H1 (cell line): ENCODE measurements at regions not wholly inside any gene's neighbourhood (a gene's known extent, or its start where the extent isn't known, plus 50 kb on each side); places are given as distances from the start of the nearest gene placed in this dataset.

Experiments
- CTCF ChIA-PET: fragments of 300-600 bp; sonication (Branson Sonifier 250); formaldehyde crosslinking; loops from one replicate; lab custom pipeline; 2021; ENCODE audit not compliant: partially characterized antibody; lab: Charles Lee
- POLR2A ChIA-PET: fragments of 300-600 bp; sonication (Branson Sonifier 250); formaldehyde crosslinking; loops from one replicate; lab custom pipeline; 2021; ENCODE audit warnings: inconsistent platforms; ENCODE audit not compliant: partially characterized antibody; lab: Charles Lee
- DNase-seq, 2 experiments: peaks; one replicate each; pipeline versions ENCODE4 v3.0.0 to v3.0.0-alpha.2; 2010 to 2022; ENCODE audit warnings: low spot score in 2 of 2, low read depth in 1 of 2, mixed read lengths in 1 of 2
- FAIRE-seq: peaks from 2 replicates; lab custom pipeline; 2011; peaks lifted over from hg19 to GRCh38; lab: Jason Lieb, UNC
- H2AFZ ChIP-seq: 2 replicates; pipeline ENCODE4 v1.8.1; 2012; ENCODE audit warnings: low read length, inconsistent platforms
- H2AK5ac ChIP-seq: 2 replicates; pipeline ENCODE4 v1.6.1; 2013; ENCODE audit warnings: low read depth, low read length
- H2BK120ac ChIP-seq: replicated peaks from 2 replicates; pipeline ENCODE3; 2013; ENCODE audit warnings: low read depth, low read length, inconsistent platforms
- H2BK12ac ChIP-seq: 2 replicates; pipeline ENCODE4 v1.6.1; 2013; ENCODE audit warnings: low read depth, low read length
- H2BK15ac ChIP-seq: 2 replicates; pipeline ENCODE4 v1.6.1; 2013; ENCODE audit warnings: low read length
- H2BK20ac ChIP-seq: 2 replicates; pipeline ENCODE4 v1.6.1; 2013; ENCODE audit warnings: low read length
- H2BK5ac ChIP-seq: 2 replicates; pipeline ENCODE4 v1.6.1; 2013; ENCODE audit warnings: low read depth, low read length
- H3K14ac ChIP-seq: 2 replicates; pipeline ENCODE4 v1.6.1; 2013; ENCODE audit warnings: inconsistent platforms; ENCODE audit not compliant: insufficient read length
- H3K18ac ChIP-seq: 2 replicates; pipeline ENCODE4 v1.6.1; 2013; ENCODE audit warnings: low read length; ENCODE audit errors: extremely low read depth
- H3K23ac ChIP-seq: 2 replicates; pipeline ENCODE4 v1.6.1; 2013; ENCODE audit warnings: inconsistent platforms; ENCODE audit not compliant: insufficient read length
- H3K23me2 ChIP-seq: 2 replicates; pipeline ENCODE4 v1.6.1; 2013; ENCODE audit warnings: low read depth, low read length
- H3K27ac ChIP-seq: 2 replicates; pipeline ENCODE4 v1.6.1; 2011; ENCODE audit warnings: low read depth, low read length, inconsistent platforms
- H3K27me3 ChIP-seq, 4 experiments: replicated peaks in 1 of 4; 1 replicate in 1 of 4; 2 replicates in 3 of 4; pipeline versions ENCODE4 v1.6.1 to v1.8.1; 2011 to 2013; ENCODE audit warnings: low read length in 3 of 4, mild to moderate bottlenecking in 3 of 4, inconsistent platforms in 2 of 4, mixed read lengths in 2 of 4, moderate library complexity in 1 of 4; ENCODE audit not compliant: control insufficient read depth in 3 of 4, insufficient read depth in 3 of 4; ENCODE audit errors: extremely low read depth in 1 of 4
- H3K36me3 ChIP-seq, 4 experiments: 2 replicates each; pipeline versions ENCODE4 v1.6.1 to v1.8.1; 2011 to 2013; ENCODE audit warnings: mild to moderate bottlenecking in 4 of 4, low read length in 3 of 4, moderate library complexity in 2 of 4, control low read depth in 1 of 4, inconsistent platforms in 1 of 4; ENCODE audit not compliant: insufficient read depth in 4 of 4, control insufficient read depth in 2 of 4
- H3K4ac ChIP-seq: replicated peaks from 2 replicates; pipeline ENCODE3; 2013; ENCODE audit warnings: low read length, low read depth, mixed read lengths, inconsistent platforms; ENCODE audit not compliant: insufficient read length
- H3K4me1 ChIP-seq, 4 experiments: replicated peaks in 1 of 4; 1 replicate in 1 of 4; 2 replicates in 3 of 4; pipeline versions ENCODE4 v1.6.1 to v1.8.1; 2011 to 2013; ENCODE audit warnings: low read length in 3 of 4, inconsistent platforms in 2 of 4, mixed read lengths in 1 of 4; ENCODE audit not compliant: insufficient read depth in 4 of 4, control insufficient read depth in 3 of 4
- H3K4me2 ChIP-seq, 2 experiments: 2 replicates each; pipeline versions ENCODE4 v1.6.1 to v1.8.1; 2011 to 2013; ENCODE audit warnings: low read depth in 2 of 2, low read length in 2 of 2, control low read depth in 1 of 2, inconsistent platforms in 1 of 2, mild to moderate bottlenecking in 1 of 2; ENCODE audit not compliant: insufficient read depth in 1 of 2
- H3K4me3 ChIP-seq, 4 experiments: fragments of 200-600, 300-600 bp in 1 of 4; sonication (generic), shearing (Covaris generic), sonication (Bioruptor Twin) in 1 of 4; 2 replicates each; pipeline versions ENCODE4 v1.5.1 to v1.8.1; 2011 to 2016; ENCODE audit warnings: low read length in 4 of 4, low read depth in 3 of 4, control low read depth in 2 of 4, inconsistent platforms in 2 of 4, mild to moderate bottlenecking in 2 of 4, mixed read lengths in 1 of 4, moderate library complexity in 1 of 4; ENCODE audit not compliant: insufficient read depth in 2 of 4; ENCODE audit errors: extremely low read depth in 1 of 4
- H3K56ac ChIP-seq: replicated peaks from 2 replicates; pipeline ENCODE3; 2013; ENCODE audit warnings: low read depth, mild to moderate bottlenecking, mixed read lengths, low read length, inconsistent platforms; ENCODE audit not compliant: insufficient read length
- H3K79me1 ChIP-seq: 2 replicates; pipeline ENCODE4 v1.6.1; 2013; ENCODE audit warnings: low read depth, low read length, control low read depth
- H3K79me2 ChIP-seq, 2 experiments: 2 replicates each; pipeline versions ENCODE4 v1.6.1 to v1.8.1; 2012 to 2013; ENCODE audit warnings: low read length in 2 of 2, mild to moderate bottlenecking in 2 of 2, inconsistent platforms in 1 of 2; ENCODE audit not compliant: insufficient read depth in 2 of 2, control insufficient read depth in 1 of 2
- H3K9ac ChIP-seq, 4 experiments: replicated peaks in 1 of 4; 1 replicate in 1 of 4; 2 replicates in 3 of 4; pipeline versions ENCODE4 v1.6.1 to v1.8.1; 2011 to 2013; ENCODE audit warnings: low read depth in 3 of 4, low read length in 3 of 4, control low read depth in 2 of 4, mild to moderate bottlenecking in 2 of 4, moderate library complexity in 2 of 4, inconsistent platforms in 1 of 4; ENCODE audit errors: extremely low read depth in 1 of 4
- H3K9me3 ChIP-seq, 2 experiments: 2 replicates each; pipeline versions ENCODE4 v1.6.1 to v1.8.1; 2012 to 2013; ENCODE audit warnings: mild to moderate bottlenecking in 2 of 2, moderate library complexity in 2 of 2, control low read depth in 1 of 2, inconsistent platforms in 1 of 2, low read depth in 1 of 2, low read length in 1 of 2, mixed read lengths in 1 of 2; ENCODE audit not compliant: insufficient read depth in 2 of 2
- H4K20me1 ChIP-seq, 2 experiments: replicated peaks in 1 of 2; 2 replicates each; pipeline versions ENCODE3 to v1.8.1; 2011 to 2013; ENCODE audit warnings: inconsistent platforms in 2 of 2, low read length in 2 of 2, mild to moderate bottlenecking in 1 of 2; ENCODE audit not compliant: insufficient read depth in 2 of 2, control insufficient read depth in 1 of 2
- H4K5ac ChIP-seq: 2 replicates; pipeline ENCODE4 v1.6.1; 2013; ENCODE audit warnings: low read length, low read depth, mixed read lengths, inconsistent platforms; ENCODE audit not compliant: insufficient read length
- H4K8ac ChIP-seq: 2 replicates; pipeline ENCODE4 v1.8.0; 2013; ENCODE audit warnings: mild to moderate bottlenecking, moderate library complexity, low read length, inconsistent platforms; ENCODE audit not compliant: insufficient read depth; ENCODE audit errors: extremely low read depth
- H4K91ac ChIP-seq: replicated peaks from 2 replicates; pipeline ENCODE3; 2013; ENCODE audit warnings: low read length, mixed read lengths, inconsistent platforms; ENCODE audit not compliant: insufficient read length
- ATF3 ChIP-seq: IDR thresholded peaks from 2 replicates; pipeline ENCODE4 v1.6.1; 2011; ENCODE audit warnings: low read depth, mild to moderate bottlenecking, low read length; ENCODE audit not compliant: insufficient read depth
- CBX5 ChIP-seq: fragments of 300-800, 300-1000 bp; sonication (generic); IDR thresholded peaks from 2 replicates; pipeline ENCODE4 v1.7.1; 2016; ENCODE audit warnings: antibody characterized with exemption, low read length, low read depth
- CTBP2 ChIP-seq: IDR thresholded peaks from 2 replicates; pipeline ENCODE4 v1.7.0; 2011; ENCODE audit warnings: borderline replicate concordance, mild to moderate bottlenecking, moderate library complexity, mixed read lengths, low read length; ENCODE audit not compliant: insufficient read depth, insufficient read length
- PHF8 ChIP-seq: fragments of 200-600 bp; sonication (generic); conservative IDR thresholded peaks from 2 replicates; pipeline ENCODE4 v1.7.1; 2012; ENCODE audit warnings: low read depth, mild to moderate bottlenecking, inconsistent platforms, low read length, moderate library complexity
- POLR2A ChIP-seq, 2 experiments: IDR thresholded peaks; 1 replicate in 1 of 2; 2 replicates in 1 of 2; pipeline ENCODE4 v1.6.1; 2011; ENCODE audit warnings: low read depth in 2 of 2, low read length in 2 of 2, mild to moderate bottlenecking in 2 of 2; ENCODE audit errors: control extremely low read depth in 1 of 2
- POLR2AphosphoS5 ChIP-seq: IDR thresholded peaks from 2 replicates; pipeline ENCODE4 v1.6.1; 2011; ENCODE audit warnings: low read depth, low read length
- RAD21 ChIP-seq, 2 experiments: IDR thresholded peaks in 1 of 2; conservative IDR thresholded peaks in 1 of 2; 2 replicates each; pipeline ENCODE4 v1.6.1; 2011; ENCODE audit warnings: low read depth in 2 of 2, low read length in 2 of 2, improper control_type of control experiment in 1 of 2, inconsistent platforms in 1 of 2, mild to moderate bottlenecking in 1 of 2, moderate library complexity in 1 of 2
- RBBP5 ChIP-seq: IDR thresholded peaks from 2 replicates; pipeline ENCODE4 v1.7.1; 2012; ENCODE audit warnings: low read depth, mild to moderate bottlenecking, inconsistent platforms, low read length, moderate library complexity, borderline replicate concordance
- SP1 ChIP-seq: IDR thresholded peaks from 2 replicates; pipeline ENCODE4 v1.6.1; 2011; ENCODE audit warnings: low read depth, low read length
- TCF12 ChIP-seq: IDR thresholded peaks from 2 replicates; pipeline ENCODE4 v1.6.1; 2011; ENCODE audit warnings: low read depth, mild to moderate bottlenecking, low read length
- USF2 ChIP-seq: IDR thresholded peaks from 2 replicates; pipeline ENCODE4 v1.6.1; 2011; ENCODE audit warnings: low read length, improper control_type of control experiment
- YY1 ChIP-seq: IDR thresholded peaks from 2 replicates; pipeline ENCODE4 v1.6.1; 2011; ENCODE audit warnings: low read depth, mild to moderate bottlenecking, low read length
- WGBS, 2 experiments: shearing (Covaris generic) in 1 of 2; methylation state at CpG; one replicate each; pipeline versions ENCODE4 v1.1.6 to v1.1.7; 2013 to 2015; ENCODE audit warnings: low lambda C conversion rate in 2 of 2, mixed read lengths in 2 of 2, inconsistent platforms in 1 of 2, low coverage in 1 of 2, missing lambda C conversion rate in 1 of 2; ENCODE audit not compliant: insufficient replicate concordance in 2 of 2, insufficient coverage in 1 of 2, insufficient read length in 1 of 2; ENCODE audit errors: extremely low coverage in 1 of 2, missing lambda C conversion rate in 1 of 2; 5-methylcytosine and 5-hydroxymethylcytosine counted together

GRCh38 chr2:146784602-146785001 is 1060.2 kb upstream of the ACVR2A start:
- Histone ChIP-seq H3K23me2 (no peaks in the 10 kb centered on the region), H3K4me1 (no peaks in the 10 kb centered on the region), H3K79me1 (no peaks in the 10 kb centered on the region), H3K18ac (no peak overlapping the region), H3K27me3 (no peaks in the 10 kb centered on the region), H3K9me3 (peaks cover 13 to 15% of the 10 kb centered on the region in 2 experiments), H2BK20ac (no peak overlapping the region), H3K56ac (no peak overlapping the region), H2AFZ (peak overlapping the region; percentile 46; the same call in 1 of the 2 replicates), H4K5ac (no peak overlapping the region), H4K91ac (no peak overlapping the region), H3K79me2 (no peaks in the 10 kb centered on the region), H2BK5ac (no peak overlapping the region), H3K23ac (no peak overlapping the region), H3K4me3 (no peak overlapping the region), H2AK5ac (no peak overlapping the region), H4K20me1 (no peaks in the 10 kb centered on the region), H3K36me3 (no peaks in the 10 kb centered on the region; a peak in 2 of 8 replicates), H2BK120ac (no peak overlapping the region), H2BK12ac (no peak overlapping the region), H3K27ac (no peak overlapping the region), H3K14ac (no peak overlapping the region), H3K4ac (no peak overlapping the region), H3K4me2 (no peak overlapping the region), H3K9ac (no peak overlapping the region), H2BK15ac (no peak overlapping the region), H4K8ac (no peak overlapping the region)
- FAIRE-seq (no peak), DNase-seq (no peak)
- 87% methylated on average over 4 of the region's 4 CpGs; no CpG with 5 or more reads in 1 of the 2 experiments for WGBS, 2 experiments
- ChIA-PET POLR2A (interaction anchor here (0.6 kb wide), 1 partner anchor 34 kb away, joined by 3 read pairs; no protein-coding TSS in a partner anchor), CTCF (interaction anchor here (0.8 kb wide), 1 partner anchor 43 kb away, joined by 4 read pairs; no protein-coding TSS in a partner anchor)
- TF ChIP-seq SP1 (no peak), USF2 (no peak), TCF12 (no peak), ATF3 (no peak), CBX5 (no peak), POLR2A (IDR thresholded peaks at IDR 0.05; ENCODE audit: control extremely low read depth in 1 of 2, low read depth in 2 of 2, low read length in 2 of 2) (no peak), PHF8 (no peak), RBBP5 (no peak), YY1 (no peak), RAD21 (IDR thresholded peaks at IDR 0.05 in 1 of 2, conservative IDR thresholded peaks at IDR 0.05 in 1 of 2; ENCODE audit: low read depth in 2 of 2, low read length in 2 of 2) (no peak), POLR2AphosphoS5 (no peak), CTBP2 (no peak)
